ENCODE measurements at regions not wholly inside any gene's neighbourhood (a gene's known extent, or its start where the extent isn't known, plus 50 kb on each side); places are given as distances from the start of the nearest gene placed in this dataset.
"Not testable (repeated sequence)": the region's sequence is repeated elsewhere in the genome, so short reads cannot be mapped to it uniquely, and the experiment has no call there.

DNA sequence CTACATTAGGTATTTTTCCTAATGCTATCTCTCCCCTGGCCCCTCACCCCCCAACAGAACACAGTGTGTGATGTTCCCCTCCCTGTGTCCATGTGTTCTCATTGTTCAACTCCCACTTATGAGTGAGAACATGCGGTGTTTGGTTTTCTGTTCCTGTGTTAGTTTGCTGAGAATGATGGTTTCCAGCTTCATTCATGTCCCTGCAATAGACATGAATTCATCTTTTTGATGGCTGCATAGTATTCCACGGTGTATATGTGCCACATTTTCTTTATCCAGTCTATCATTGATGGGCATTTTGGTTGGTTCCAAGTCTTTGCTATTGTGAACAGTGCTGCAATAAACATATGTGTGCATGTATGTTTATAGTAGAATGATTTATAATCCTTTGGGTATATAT is 473.3 kb downstream of the TFEC start:
- TF ChIP-seq, protein P1, sequence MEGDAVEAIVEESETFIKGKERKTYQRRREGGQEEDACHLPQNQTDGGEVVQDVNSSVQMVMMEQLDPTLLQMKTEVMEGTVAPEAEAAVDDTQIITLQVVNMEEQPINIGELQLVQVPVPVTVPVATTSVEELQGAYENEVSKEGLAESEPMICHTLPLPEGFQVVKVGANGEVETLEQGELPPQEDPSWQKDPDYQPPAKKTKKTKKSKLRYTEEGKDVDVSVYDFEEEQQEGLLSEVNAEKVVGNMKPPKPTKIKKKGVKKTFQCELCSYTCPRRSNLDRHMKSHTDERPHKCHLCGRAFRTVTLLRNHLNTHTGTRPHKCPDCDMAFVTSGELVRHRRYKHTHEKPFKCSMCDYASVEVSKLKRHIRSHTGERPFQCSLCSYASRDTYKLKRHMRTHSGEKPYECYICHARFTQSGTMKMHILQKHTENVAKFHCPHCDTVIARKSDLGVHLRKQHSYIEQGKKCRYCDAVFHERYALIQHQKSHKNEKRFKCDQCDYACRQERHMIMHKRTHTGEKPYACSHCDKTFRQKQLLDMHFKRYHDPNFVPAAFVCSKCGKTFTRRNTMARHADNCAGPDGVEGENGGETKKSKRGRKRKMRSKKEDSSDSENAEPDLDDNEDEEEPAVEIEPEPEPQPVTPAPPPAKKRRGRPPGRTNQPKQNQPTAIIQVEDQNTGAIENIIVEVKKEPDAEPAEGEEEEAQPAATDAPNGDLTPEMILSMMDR (conservative IDR thresholded peaks at IDR 0.05; ENCODE audit: low read depth, low read length): not testable (repeated sequence)
- not testable (repeated sequence) for TF ChIP-seq EZH2 (IDR thresholded peaks at IDR 0.05; ENCODE audit: borderline replicate concordance, low read depth, low read length, poor library complexity, severe bottlenecking)

All from A673 (cell line).